IMR-90 (cell line): ENCODE measurements at regions not wholly inside any gene's neighbourhood (a gene's known extent, or its start where the extent isn't known, plus 50 kb on each side); places are given as distances from the start of the nearest gene placed in this dataset.

Source experiments
- ATAC-seq: fragments of 200-7000 bp; cut with Tn5 transposase; 2 replicates; pipeline ENCODE4 v1.9.1; 2020; ENCODE audit warnings: low read depth, mild to moderate bottlenecking, moderate library complexity
- BruUV-seq: library from RNA; stranded (reverse); fragments of 400-500 nt; replicated peaks from 2 replicates; lab custom pipeline; 2021; lab: Mats Ljungman, UMichigan
- CTCF ChIA-PET: fragments of 300-600 bp; formaldehyde crosslinking; extraction: SDS; loops from one replicate; lab custom pipeline; 2021; ENCODE audit warnings: antibody characterized with exemption; lab: Yijun Ruan, JAX
- POLR2A ChIA-PET: fragments of 300-600 bp; sonication (Branson Sonifier 250); formaldehyde crosslinking; loops from one replicate; lab custom pipeline; 2022; ENCODE audit warnings: antibody characterized with exemption; ENCODE audit not compliant: unreplicated experiment; lab: Charles Lee
- DNase-seq: peaks from one replicate; pipeline ENCODE4 v3.0.0; 2013
- H2AFZ ChIP-seq: replicated peaks from 2 replicates; pipeline ENCODE3; 2013; ENCODE audit warnings: low read length, mild to moderate bottlenecking; ENCODE audit not compliant: poor library complexity
- H2AK5ac ChIP-seq: 2 replicates; pipeline ENCODE4 v1.6.1; 2013; ENCODE audit warnings: low read depth, low read length, inconsistent platforms
- H2AK9ac ChIP-seq: replicated peaks from 2 replicates; pipeline ENCODE3; 2013; ENCODE audit warnings: mild to moderate bottlenecking, low read depth, low read length, moderate library complexity; ENCODE audit not compliant: poor library complexity
- H2BK120ac ChIP-seq: 2 replicates; pipeline ENCODE4 v1.6.1; 2013; ENCODE audit warnings: low read depth, low read length, inconsistent platforms
- H2BK15ac ChIP-seq: 3 replicates; pipeline ENCODE4 v1.6.1; 2013; ENCODE audit warnings: low read depth, low read length, inconsistent platforms
- H2BK20ac ChIP-seq: 2 replicates; pipeline ENCODE4 v1.6.1; 2013; ENCODE audit warnings: low read depth, mild to moderate bottlenecking, inconsistent platforms, low read length, moderate library complexity
- H2BK5ac ChIP-seq: 2 replicates; pipeline ENCODE4 v1.6.1; 2013; ENCODE audit warnings: mild to moderate bottlenecking, low read depth, low read length, inconsistent platforms; ENCODE audit not compliant: poor library complexity, severe bottlenecking
- H3K14ac ChIP-seq: replicated peaks from 2 replicates; pipeline ENCODE4 v1.6.1; 2013; ENCODE audit warnings: low read depth, low read length, inconsistent platforms
- H3K18ac ChIP-seq: 2 replicates; pipeline ENCODE4 v1.6.1; 2013; ENCODE audit warnings: low read depth, low read length, control low read depth
- H3K23ac ChIP-seq: 2 replicates; pipeline ENCODE4 v1.6.1; 2013; ENCODE audit warnings: low read depth, low read length, inconsistent platforms
- H3K27ac ChIP-seq: 2 replicates; pipeline ENCODE4 v1.5.1; 2013; ENCODE audit warnings: mild to moderate bottlenecking, control low read depth, low read length; ENCODE audit not compliant: insufficient read depth
- H3K27me3 ChIP-seq: 2 replicates; pipeline ENCODE4 v1.6.1; 2013; ENCODE audit warnings: low read length; ENCODE audit not compliant: control insufficient read depth, insufficient read depth
- H3K36me3 ChIP-seq: 2 replicates; pipeline ENCODE4 v1.6.1; 2013; ENCODE audit warnings: low read length, mixed read lengths; ENCODE audit not compliant: control insufficient read depth, insufficient read depth
- H3K4ac ChIP-seq: 2 replicates; pipeline ENCODE4 v1.6.1; 2013; ENCODE audit warnings: low read depth, low read length, inconsistent platforms
- H3K4me1 ChIP-seq: 2 replicates; pipeline ENCODE4 v1.6.1; 2013; ENCODE audit warnings: low read length, mixed read lengths; ENCODE audit not compliant: control insufficient read depth, insufficient read depth
- H3K4me2 ChIP-seq: 2 replicates; pipeline ENCODE4 v1.6.1; 2013; ENCODE audit warnings: low read depth, mild to moderate bottlenecking, control low read depth, low read length, moderate library complexity
- H3K4me3 ChIP-seq: 2 replicates; pipeline ENCODE4 v1.5.1; 2013; ENCODE audit warnings: low read depth, mild to moderate bottlenecking, control low read depth, low read length, moderate library complexity; ENCODE audit not compliant: insufficient read depth
- H3K56ac ChIP-seq: 2 replicates; pipeline ENCODE4 v1.6.1; 2013; ENCODE audit warnings: low read length, inconsistent platforms; ENCODE audit not compliant: insufficient read depth; ENCODE audit errors: extremely low read depth
- H3K79me1 ChIP-seq, 2 experiments: 2 replicates each; pipeline ENCODE4 v1.6.1; 2013; ENCODE audit warnings: low read length in 2 of 2, inconsistent platforms in 1 of 2, low read depth in 1 of 2
- H3K9ac ChIP-seq: 2 replicates; pipeline ENCODE4 v1.6.1; 2013; ENCODE audit warnings: low read depth, low read length, control low read depth
- H3K9me1 ChIP-seq: 2 replicates; pipeline ENCODE4 v1.6.1; 2013; ENCODE audit warnings: low read length, inconsistent platforms; ENCODE audit not compliant: insufficient read depth
- H3K9me3 ChIP-seq: 2 replicates; pipeline ENCODE4 v1.6.1; 2013; ENCODE audit warnings: low read length; ENCODE audit not compliant: control insufficient read depth, insufficient read depth
- H4K20me1 ChIP-seq: 2 replicates; pipeline ENCODE4 v1.6.1; 2013; ENCODE audit warnings: low read length, inconsistent platforms; ENCODE audit not compliant: insufficient read depth
- H4K5ac ChIP-seq: 2 replicates; pipeline ENCODE4 v1.6.1; 2013; ENCODE audit warnings: mild to moderate bottlenecking, low read depth, low read length, control low read depth
- H4K8ac ChIP-seq, 2 experiments: 2 replicates each; pipeline ENCODE4 v1.6.1; 2013; ENCODE audit warnings: low read depth in 2 of 2, low read length in 2 of 2, control low read depth in 1 of 2, inconsistent platforms in 1 of 2
- H4K91ac ChIP-seq: 2 replicates; pipeline ENCODE4 v1.6.1; 2013; ENCODE audit warnings: low read depth, low read length, inconsistent platforms; ENCODE audit not compliant: insufficient read depth
- CTCF ChIP-seq: conservative IDR thresholded peaks from 2 replicates; pipeline ENCODE4 v1.5.1; 2012; ENCODE audit warnings: mild to moderate bottlenecking, low read depth, low read length, improper control_type of control experiment
- RAD21 ChIP-seq: IDR thresholded peaks from 2 replicates; pipeline ENCODE4 v1.6.1; 2012; ENCODE audit warnings: low read length, improper control_type of control experiment
- WGBS, 2 experiments: methylation state at CpG; one replicate each; pipeline versions ENCODE4 v1.1.5 to v1.1.7; 2013; ENCODE audit warnings: missing lambda C conversion rate in 2 of 2; ENCODE audit not compliant: insufficient read length in 1 of 2; ENCODE audit errors: extremely low coverage in 2 of 2; 5-methylcytosine and 5-hydroxymethylcytosine counted together
- dilution Hi-C: fragments of 300-500 bp; cut with HindIII; formaldehyde crosslinking; loops from one replicate; pipeline ENCODE4 v1.14.3; 2018; ENCODE audit warnings: low sequenced_read_pairs; ENCODE audit not compliant: unreplicated experiment
- in situ Hi-C: fragments of 300-500 bp; cut with MboI; formaldehyde crosslinking; loops from 3 replicates; pipeline ENCODE4 v1.14.3; 2019; ENCODE audit warnings: low sequenced_read_pairs, inconsistent platforms, mixed read lengths
- intact Hi-C: fragments of 100-400 bp; cut with micrococcal nuclease; formaldehyde crosslinking; loops from 2 replicates; pipeline ENCODE4 v1.10.0; 2022

- Histone ChIP-seq H2AK9ac (no peak overlapping the region), H2BK20ac (no peak overlapping the region), H3K9me3 (no peaks in the 10 kb centered on the region), H2AK5ac (no peak overlapping the region), H3K4me1 (no peaks in the 10 kb centered on the region), H4K5ac (no peak overlapping the region), H3K27ac (no peak overlapping the region), H2BK15ac (no peak overlapping the region), H2AFZ (no peak overlapping the region), H3K14ac (0 out of 2 replicates have a peak overlapping the region, but pooled peaks have one; percentile 13), H3K36me3 (no peaks in the 10 kb centered on the region), H4K20me1 (no peaks in the 10 kb centered on the region), H3K56ac (no peak overlapping the region), H3K4ac (no peak overlapping the region), H2BK5ac (no peak overlapping the region), H3K79me1 (no peaks in the 10 kb centered on the region), H3K23ac (no peak overlapping the region), H3K4me2 (no peak overlapping the region), H3K9me1 (no peaks in the 10 kb centered on the region), H3K27me3 (no peaks in the 10 kb centered on the region; the same call in 1 of the 2 replicates), H3K18ac (no peak overlapping the region), H2BK120ac (no peak overlapping the region), H4K91ac (no peak overlapping the region), H3K4me3 (no peak overlapping the region), H4K8ac (no peak overlapping the region), H3K9ac (no peak overlapping the region)
- no peak for ATAC-seq
- intact Hi-C loops: no loop called here
- TF ChIP-seq RAD21 (no peak), CTCF (no peak)
- POLR2A ChIA-PET: no interaction called here
- CTCF ChIA-PET: interaction anchor here (0.6 kb wide), 1 partner anchor 12 kb away, joined by 4 read pairs; no protein-coding TSS in a partner anchor
- in situ Hi-C loops: no loop called here
- 48% methylated on average over 4 of the region's 10 CpGs; no CpG with 5 or more reads in 1 of the 2 experiments for WGBS, 2 experiments
- dilution Hi-C loops: no loop called here
- no TSS peak for BruUV-seq
- DNase-seq: peak; percentile 16
Observed at GRCh38 chr2:67880291-67880761, 182.5 kb downstream of the C1D start.
